Stomach (tissue), 4 donors: ENCODE measurements at regions not wholly inside any gene's neighbourhood (a gene's known extent, or its start where the extent isn't known, plus 50 kb on each side); places are given as distances from the start of the nearest gene placed in this dataset.

Experiments used
- EP300 ChIP-seq: sonication (generic); formaldehyde crosslinking; IDR thresholded peaks from one replicate; pipeline ENCODE4 v1.6.1; 2017; ENCODE audit warnings: antibody characterized with exemption
- POLR2A ChIP-seq, 4 donors: fragments of 450-650 bp; IDR thresholded peaks; one replicate each; pipeline ENCODE4 v1.6.1; 2016; ENCODE audit warnings: antibody characterized with exemption in 4 of 4, control low read depth in 2 of 4, mild to moderate bottlenecking in 1 of 4, moderate library complexity in 1 of 4
- POLR2AphosphoS5 ChIP-seq, 3 donors: sonication (generic); formaldehyde crosslinking; IDR thresholded peaks; one replicate each; pipeline ENCODE4 v1.6.1; 2016; ENCODE audit warnings: antibody characterized with exemption in 3 of 3
- TF ChIP-seq, protein P1 (sequence below), 7 experiments: fragments of 450-650 bp in 4 of 7; fragments of 200-600 bp in 3 of 7; sonication (generic) in 3 of 7; IDR thresholded peaks; one replicate each; pipeline ENCODE4 v1.5.1; 2016 to 2019; ENCODE audit warnings: antibody characterized with exemption in 7 of 7, control low read depth in 2 of 7, mild to moderate bottlenecking in 1 of 7

DNA sequence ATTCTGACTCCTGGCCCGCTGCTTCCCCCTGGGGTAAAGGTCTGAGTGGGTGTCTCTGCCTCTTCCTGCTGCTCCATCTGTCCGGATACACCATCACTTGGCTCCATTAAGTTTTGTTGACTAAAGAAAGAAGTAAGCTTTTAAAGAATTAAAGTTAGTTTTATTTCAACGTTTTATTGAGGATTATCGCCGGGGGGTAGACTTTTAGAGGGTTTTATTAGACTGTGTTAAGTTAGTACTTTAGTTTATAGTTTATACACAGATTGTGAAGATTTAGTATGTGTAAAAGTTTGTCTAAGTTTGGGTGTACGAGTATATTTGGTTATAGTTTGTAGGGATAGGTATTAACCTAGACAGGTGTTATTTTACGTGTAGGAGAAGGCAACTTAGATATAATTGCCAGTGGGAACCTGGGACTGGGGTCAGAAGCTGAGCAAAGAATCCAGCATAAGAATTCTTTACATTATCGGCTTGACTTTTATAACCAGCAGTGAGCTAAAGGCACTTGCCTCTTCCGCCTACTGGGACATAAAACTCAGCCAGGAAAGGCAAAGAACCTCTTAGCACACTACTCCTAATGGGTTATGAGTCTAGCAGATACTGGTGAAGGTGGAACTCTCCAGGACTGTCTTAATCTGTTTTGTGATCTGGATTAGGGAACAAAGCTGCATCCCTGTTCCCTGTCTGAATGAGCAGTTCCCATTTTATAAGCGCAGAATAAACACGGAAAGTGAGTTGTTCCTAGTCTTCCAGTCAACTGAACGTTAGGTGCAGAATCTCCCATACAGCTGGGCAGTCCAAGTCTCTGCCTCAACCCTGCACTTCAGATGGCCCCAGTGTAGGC is 131.3 kb downstream of the FAM43A start:
- TF ChIP-seq, protein P1, sequence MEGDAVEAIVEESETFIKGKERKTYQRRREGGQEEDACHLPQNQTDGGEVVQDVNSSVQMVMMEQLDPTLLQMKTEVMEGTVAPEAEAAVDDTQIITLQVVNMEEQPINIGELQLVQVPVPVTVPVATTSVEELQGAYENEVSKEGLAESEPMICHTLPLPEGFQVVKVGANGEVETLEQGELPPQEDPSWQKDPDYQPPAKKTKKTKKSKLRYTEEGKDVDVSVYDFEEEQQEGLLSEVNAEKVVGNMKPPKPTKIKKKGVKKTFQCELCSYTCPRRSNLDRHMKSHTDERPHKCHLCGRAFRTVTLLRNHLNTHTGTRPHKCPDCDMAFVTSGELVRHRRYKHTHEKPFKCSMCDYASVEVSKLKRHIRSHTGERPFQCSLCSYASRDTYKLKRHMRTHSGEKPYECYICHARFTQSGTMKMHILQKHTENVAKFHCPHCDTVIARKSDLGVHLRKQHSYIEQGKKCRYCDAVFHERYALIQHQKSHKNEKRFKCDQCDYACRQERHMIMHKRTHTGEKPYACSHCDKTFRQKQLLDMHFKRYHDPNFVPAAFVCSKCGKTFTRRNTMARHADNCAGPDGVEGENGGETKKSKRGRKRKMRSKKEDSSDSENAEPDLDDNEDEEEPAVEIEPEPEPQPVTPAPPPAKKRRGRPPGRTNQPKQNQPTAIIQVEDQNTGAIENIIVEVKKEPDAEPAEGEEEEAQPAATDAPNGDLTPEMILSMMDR (IDR thresholded peaks at IDR 0.05): no peak
- no peak for TF ChIP-seq EP300
- TF ChIP-seq POLR2A (IDR thresholded peaks at IDR 0.05): no peak
- TF ChIP-seq POLR2AphosphoS5 (IDR thresholded peaks at IDR 0.05): no peak
